B cell (primary cell): ENCODE measurements at regions not wholly inside any gene's neighbourhood (a gene's known extent, or its start where the extent isn't known, plus 50 kb on each side); places are given as distances from the start of the nearest gene placed in this dataset.

Source experiments
- ATAC-seq: fragments of 200-7000 bp; cut with Tn5 transposase; one replicate; pipeline ENCODE4 v1.10.0; 2021; ENCODE audit warnings: low read depth, mild to moderate bottlenecking, moderate number of reproducible peaks, moderate library complexity
- CTCF ChIA-PET: fragments of 350-600 bp; sonication (Branson Sonifier 250); formaldehyde crosslinking; loops from one replicate; lab custom pipeline; 2021; ENCODE audit warnings: antibody characterized with exemption, inconsistent platforms; lab: Charles Lee
- POLR2A ChIA-PET: fragments of 350-600 bp; sonication (Branson Sonifier 250); formaldehyde crosslinking; loops from one replicate; lab custom pipeline; 2021; ENCODE audit warnings: antibody characterized with exemption; lab: Charles Lee
- DNase-seq: peaks from one replicate; pipeline ENCODE4 v3.0.0; 2013
- H2AFZ ChIP-seq: 2 replicates; pipeline ENCODE4 v1.6.1; 2012; ENCODE audit warnings: mild to moderate bottlenecking, low read depth, low read length; ENCODE audit not compliant: insufficient read depth, poor library complexity, severe bottlenecking
- H3K27ac ChIP-seq, 2 donors: 1 replicate in 1 of 2; 2 replicates in 1 of 2; pipeline ENCODE4 v1.5.1; 2012 to 2013; ENCODE audit warnings: low read length in 2 of 2, mild to moderate bottlenecking in 2 of 2, moderate library complexity in 1 of 2
- H3K27me3 ChIP-seq, 4 experiments: fragments of 200-600 bp in 1 of 4; sonication (generic) in 1 of 4; replicated peaks in 1 of 4; 1 replicate in 2 of 4; 2 replicates in 2 of 4; pipeline versions ENCODE4 v1.6.1 to v1.7.0; 2013 to 2016; ENCODE audit warnings: low read length in 3 of 4, mild to moderate bottlenecking in 2 of 4, mixed read lengths in 1 of 4, moderate library complexity in 1 of 4; ENCODE audit not compliant: insufficient read depth in 4 of 4, control insufficient read depth in 3 of 4; ENCODE audit errors: control extremely low read depth in 1 of 4
- H3K36me3 ChIP-seq, 2 experiments: replicated peaks in 1 of 2; 1 replicate in 1 of 2; 2 replicates in 1 of 2; pipeline versions ENCODE4 v1.6.1 to v1.7.1; 2013; ENCODE audit warnings: low read length in 1 of 2; ENCODE audit not compliant: insufficient read depth in 2 of 2, control insufficient read depth in 1 of 2; ENCODE audit errors: control extremely low read depth in 1 of 2, extremely low read depth in 1 of 2
- H3K4me1 ChIP-seq, 2 donors: fragments of 200-600 bp in 1 of 2; sonication (generic) in 1 of 2; 1 replicate in 1 of 2; 2 replicates in 1 of 2; pipeline versions ENCODE4 v1.5.1 to v1.6.1; 2013 to 2017; ENCODE audit warnings: low read length in 2 of 2; ENCODE audit not compliant: control insufficient read depth in 2 of 2, insufficient read depth in 2 of 2
- H3K4me2 ChIP-seq: replicated peaks from 2 replicates; pipeline ENCODE3; 2012; ENCODE audit warnings: mild to moderate bottlenecking, low read depth, low read length; ENCODE audit not compliant: poor library complexity, severe bottlenecking
- H3K4me3 ChIP-seq, 5 experiments: fragments of 200-600 bp in 1 of 5; sonication (generic) in 1 of 5; 1 replicate in 3 of 5; 2 replicates in 2 of 5; pipeline versions ENCODE4 v1.5.1 to v1.7.0; 2011 to 2016; ENCODE audit warnings: low read length in 4 of 5, mild to moderate bottlenecking in 4 of 5, low read depth in 2 of 5, control low read depth in 1 of 5, moderate library complexity in 1 of 5; ENCODE audit not compliant: insufficient read depth in 1 of 5; ENCODE audit errors: control extremely low read depth in 1 of 5, extremely low read depth in 1 of 5
- H3K79me2 ChIP-seq: fragments of 200-600 bp; sonication (generic); one replicate; pipeline ENCODE4 v1.6.0; 2016; ENCODE audit warnings: low read length; ENCODE audit not compliant: control insufficient read depth, insufficient read depth
- H3K9ac ChIP-seq: fragments of 200-600 bp; sonication (generic); 2 replicates; pipeline ENCODE4 v1.6.1; 2017; ENCODE audit warnings: mild to moderate bottlenecking, low read length, moderate library complexity
- H3K9me3 ChIP-seq, 3 donors: one replicate each; pipeline versions ENCODE4 v1.6.1 to v1.7.1; 2013; ENCODE audit warnings: low read length in 2 of 3; ENCODE audit not compliant: control insufficient read depth in 2 of 3, insufficient read depth in 1 of 3; ENCODE audit errors: control extremely low read depth in 1 of 3
- H4K20me1 ChIP-seq: 2 replicates; pipeline ENCODE4 v1.6.0; 2012; ENCODE audit warnings: mild to moderate bottlenecking, low read length; ENCODE audit not compliant: insufficient read depth, control insufficient read depth, poor library complexity, severe bottlenecking
- H3K27ac Mint-ChIP-seq: one replicate; pipeline ENCODE4 v1.8.0; 2021; ENCODE audit warnings: mixed read lengths
- H3K27me3 Mint-ChIP-seq: one replicate; pipeline ENCODE4 v1.8.0; 2021; ENCODE audit warnings: mixed read lengths
- H3K4me1 Mint-ChIP-seq: one replicate; pipeline ENCODE4 v1.8.0; 2021; ENCODE audit warnings: mixed read lengths
- H3K4me3 Mint-ChIP-seq: one replicate; pipeline ENCODE4 v1.8.0; 2021; ENCODE audit warnings: mixed read lengths
- H3K9me3 Mint-ChIP-seq: one replicate; pipeline ENCODE4 v1.8.0; 2022; ENCODE audit warnings: mixed read lengths; ENCODE audit not compliant: insufficient read depth
- EZH2 ChIP-seq: IDR thresholded peaks from 2 replicates; pipeline ENCODE4 v1.6.1; 2012; ENCODE audit warnings: borderline replicate concordance, low read depth, mild to moderate bottlenecking, moderate library complexity, low read length; ENCODE audit not compliant: insufficient read depth, poor library complexity, severe bottlenecking
- WGBS: methylation state at CpG from one replicate; pipeline ENCODE4 v1.1.5; 2013; ENCODE audit warnings: missing lambda C conversion rate; ENCODE audit not compliant: insufficient coverage; 5-methylcytosine and 5-hydroxymethylcytosine counted together
- intact Hi-C: fragments of 100-400 bp; cut with micrococcal nuclease; formaldehyde crosslinking; loops from one replicate; pipeline ENCODE4 v1.10.0; 2022
- TF ChIP-seq, protein P1 (sequence below): fragments of 200-600 bp; IDR thresholded peaks from one replicate; pipeline ENCODE4 v1.8.0; 2022; ENCODE audit warnings: antibody characterized with exemption, mild to moderate bottlenecking

DNA sequence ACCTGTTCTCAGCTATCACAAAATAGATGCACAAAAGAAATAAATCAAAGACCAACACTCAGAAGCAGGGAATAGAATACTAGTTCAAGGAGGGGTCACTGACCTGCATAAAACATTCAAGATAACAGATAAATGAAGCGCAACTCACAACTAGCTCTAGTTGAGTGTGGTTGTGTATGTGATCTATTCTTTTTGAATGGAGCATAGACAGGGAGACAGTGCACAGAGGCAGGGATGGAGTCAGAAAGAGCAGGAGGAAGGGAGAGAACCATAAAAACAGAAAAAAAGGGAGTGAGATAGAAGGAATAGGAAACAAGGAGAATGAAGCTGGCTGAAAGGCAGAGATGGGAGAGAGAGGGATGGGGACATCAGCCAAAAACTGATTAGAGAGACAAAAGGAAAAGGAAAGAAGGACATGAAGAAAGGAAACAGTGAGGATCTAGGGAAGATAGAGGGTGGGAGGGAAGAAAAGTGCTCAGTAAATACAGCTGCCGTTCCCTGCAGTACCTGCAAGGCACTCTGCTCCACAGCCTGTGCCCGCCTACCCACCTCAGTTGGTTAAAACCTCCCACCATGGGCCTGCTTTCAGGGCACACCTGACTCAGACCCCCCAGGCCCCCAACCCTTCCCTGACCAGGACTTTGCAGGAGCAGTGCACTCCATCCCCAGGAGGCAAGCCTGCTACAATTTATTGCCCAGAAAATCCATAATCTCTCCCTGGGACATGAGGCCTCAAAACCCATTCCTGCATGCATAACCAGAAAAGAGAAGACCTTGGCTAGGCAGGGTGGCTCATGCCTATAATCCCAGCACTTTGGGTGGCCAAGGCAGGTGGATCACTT lies 385.2 kb upstream of the POU3F1 start:
- H4K20me1 ChIP-seq, result no peaks in the 10 kb centered on the region
- H3K4me2 ChIP-seq, result no peak overlapping the region
- no peak overlapping the region for H3K4me3 Mint-ChIP-seq
- H3K36me3 ChIP-seq, result no peaks in the 10 kb centered on the region
- H3K27ac Mint-ChIP-seq, result no peak overlapping the region
- no peak overlapping the region for H3K9ac ChIP-seq
- DNase-seq, result no peak
- H3K27me3 ChIP-seq, result no peaks in the 10 kb centered on the region
- no peaks in the 10 kb centered on the region for H3K4me1 ChIP-seq
- H2AFZ ChIP-seq, result no peak overlapping the region
- H3K4me1 Mint-ChIP-seq, result peaks cover 3% of the 10 kb centered on the region
- H3K27ac ChIP-seq, result no peak overlapping the region
- ATAC-seq, result no peak
- ChIA-PET POLR2A (no interaction called here), CTCF (no interaction called here)
- H3K9me3 ChIP-seq, result no peaks in the 10 kb centered on the region
- no peak for TF ChIP-seq EZH2
- TF ChIP-seq, protein P1, sequence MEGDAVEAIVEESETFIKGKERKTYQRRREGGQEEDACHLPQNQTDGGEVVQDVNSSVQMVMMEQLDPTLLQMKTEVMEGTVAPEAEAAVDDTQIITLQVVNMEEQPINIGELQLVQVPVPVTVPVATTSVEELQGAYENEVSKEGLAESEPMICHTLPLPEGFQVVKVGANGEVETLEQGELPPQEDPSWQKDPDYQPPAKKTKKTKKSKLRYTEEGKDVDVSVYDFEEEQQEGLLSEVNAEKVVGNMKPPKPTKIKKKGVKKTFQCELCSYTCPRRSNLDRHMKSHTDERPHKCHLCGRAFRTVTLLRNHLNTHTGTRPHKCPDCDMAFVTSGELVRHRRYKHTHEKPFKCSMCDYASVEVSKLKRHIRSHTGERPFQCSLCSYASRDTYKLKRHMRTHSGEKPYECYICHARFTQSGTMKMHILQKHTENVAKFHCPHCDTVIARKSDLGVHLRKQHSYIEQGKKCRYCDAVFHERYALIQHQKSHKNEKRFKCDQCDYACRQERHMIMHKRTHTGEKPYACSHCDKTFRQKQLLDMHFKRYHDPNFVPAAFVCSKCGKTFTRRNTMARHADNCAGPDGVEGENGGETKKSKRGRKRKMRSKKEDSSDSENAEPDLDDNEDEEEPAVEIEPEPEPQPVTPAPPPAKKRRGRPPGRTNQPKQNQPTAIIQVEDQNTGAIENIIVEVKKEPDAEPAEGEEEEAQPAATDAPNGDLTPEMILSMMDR, result no peak
- 100% methylated on average over 2 of the region's 3 CpGs for WGBS
- H3K79me2 ChIP-seq, result no peaks in the 10 kb centered on the region
- intact Hi-C loops, result no loop called here
- peaks cover 9% of the 10 kb centered on the region for H3K27me3 Mint-ChIP-seq
- H3K9me3 Mint-ChIP-seq, result no peaks in the 10 kb centered on the region
- H3K4me3 ChIP-seq, result no peak overlapping the region

DNA sequence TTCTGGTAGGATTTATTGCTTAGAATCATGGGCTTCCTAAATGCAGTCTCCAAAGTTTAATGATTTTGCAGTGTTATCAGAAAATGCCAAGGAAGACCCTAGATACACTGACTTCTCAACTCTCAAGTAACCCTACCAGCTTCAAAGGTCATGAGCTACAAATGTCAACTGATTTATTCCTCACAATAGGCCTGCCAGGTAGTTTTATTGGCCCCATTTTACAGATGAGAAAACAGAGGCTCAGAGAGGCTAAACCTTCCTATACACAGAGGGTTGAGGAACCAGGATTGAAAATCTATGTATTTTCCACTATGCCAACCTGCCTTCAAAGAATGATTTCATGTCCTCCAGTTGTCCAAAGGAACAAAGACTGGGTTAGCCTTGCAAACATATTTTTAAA lies 384.4 kb upstream of the POU3F1 start:
- Mint-ChIP-seq H3K27me3 (peaks cover 17% of the 10 kb centered on the region), H3K4me3 (no peak overlapping the region), H3K27ac (no peak overlapping the region), H3K4me1 (peaks cover 2% of the 10 kb centered on the region), H3K9me3 (no peaks in the 10 kb centered on the region)
- H4K20me1 ChIP-seq, result no peaks in the 10 kb centered on the region
- DNase-seq (no peak), ATAC-seq (no peak)
- H3K9ac ChIP-seq, result no peak overlapping the region
- no peaks in the 10 kb centered on the region for H3K79me2 ChIP-seq
- no peaks in the 10 kb centered on the region for H3K36me3 ChIP-seq
- no peaks in the 10 kb centered on the region for H3K4me1 ChIP-seq
- H3K9me3 ChIP-seq, result no peaks in the 10 kb centered on the region
- H3K27ac ChIP-seq, result no peak overlapping the region
- H3K27me3 ChIP-seq, result no peaks in the 10 kb centered on the region
- POLR2A ChIA-PET, result no interaction called here
- H3K4me3 ChIP-seq, result no peak overlapping the region
- CTCF ChIA-PET, result no interaction called here
- no peak overlapping the region for H2AFZ ChIP-seq
- intact Hi-C loops, result no loop called here
- no peak for TF ChIP-seq EZH2
- TF ChIP-seq, protein P1, result no peak
- no peak overlapping the region for H3K4me2 ChIP-seq
